Thyroid gland (tissue), 4 donors: ENCODE measurements at regions not wholly inside any gene's neighbourhood (a gene's known extent, or its start where the extent isn't known, plus 50 kb on each side); places are given as distances from the start of the nearest gene placed in this dataset.

ENCODE experiments used
- DNase-seq, 2 donors: peaks; one replicate each; pipeline ENCODE4 v3.0.0-alpha.2; 2019
- H3K27ac ChIP-seq, 3 donors: fragments of 200-600 bp; sonication (generic); 1 replicate in 2 of 3; 2 replicates in 1 of 3; pipeline ENCODE4 v1.5.1; 2016 to 2019; ENCODE audit warnings: mild to moderate bottlenecking in 1 of 3, moderate library complexity in 1 of 3
- H3K27me3 ChIP-seq: fragments of 200-600 bp; sonication (generic); one replicate; pipeline ENCODE4 v1.5.1; 2019
- H3K36me3 ChIP-seq, 2 donors: fragments of 200-600 bp; sonication (generic); one replicate each; pipeline ENCODE4 v1.5.1; 2016 to 2019
- H3K4me1 ChIP-seq, 2 donors: fragments of 200-600 bp; sonication (generic); one replicate each; pipeline ENCODE4 v1.5.1; 2017 to 2019
- H3K4me3 ChIP-seq, 3 donors: fragments of 200-600 bp; sonication (generic); replicated peaks in 1 of 3; 1 replicate in 2 of 3; 2 replicates in 1 of 3; pipeline ENCODE4 v1.5.1; 2016; ENCODE audit warnings: mild to moderate bottlenecking in 1 of 3
- H3K9me3 ChIP-seq: fragments of 200-600 bp; sonication (generic); one replicate; pipeline ENCODE4 v1.5.1; 2017
- CTCF ChIP-seq, 6 experiments: fragments of 200-600 bp in 3 of 6; fragments of 450-650 bp in 3 of 6; sonication (generic) in 3 of 6; IDR thresholded peaks; one replicate each; pipeline ENCODE4 v1.5.1; 2016 to 2019; ENCODE audit warnings: antibody characterized with exemption in 6 of 6, mild to moderate bottlenecking in 2 of 6, inconsistent platforms in 1 of 6, moderate library complexity in 1 of 6
- POLR2A ChIP-seq, 2 donors: fragments of 450-650 bp; IDR thresholded peaks; one replicate each; pipeline ENCODE4 v1.6.1; 2017; ENCODE audit warnings: antibody characterized with exemption in 2 of 2, mild to moderate bottlenecking in 2 of 2, moderate library complexity in 1 of 2
- WGBS, 2 donors: methylation state at CpG; one replicate each; pipeline ENCODE4 v1.1.5; 2017; 5-methylcytosine and 5-hydroxymethylcytosine counted together
- intact Hi-C: fragments of 100-400 bp; cut with DNase I; formaldehyde crosslinking; loops from one replicate; pipeline ENCODE4 v1.15.1; 2023

GRCh38 chr1:101141376-101141775 lies 95.4 kb upstream of the S1PR1 start:
- Histone ChIP-seq H3K27me3 (no peaks in the 10 kb centered on the region), H3K4me3 (no peak overlapping the region), H3K36me3 (no peaks in the 10 kb centered on the region), H3K4me1 (no peaks in the 10 kb centered on the region), H3K9me3 (no peaks in the 10 kb centered on the region), H3K27ac (no peak overlapping the region)
- TF ChIP-seq CTCF (IDR thresholded peaks at IDR 0.05) (no peak), POLR2A (IDR thresholded peaks at IDR 0.05) (no peak)
- WGBS, 2 donors: 95 to 99% methylated on average over 2 of the region's 2 CpGs
- no peak for DNase-seq
- intact Hi-C loops: no loop called here

- no peaks in the 10 kb centered on the region for H3K4me1 ChIP-seq
- WGBS, 2 donors: 85 to 92% methylated on average over 2 of the region's 2 CpGs
- no peak overlapping the region for H3K27ac ChIP-seq
- intact Hi-C loops: no loop called here
- H3K4me3 ChIP-seq: no peak overlapping the region
- TF ChIP-seq POLR2A (IDR thresholded peaks at IDR 0.05) (no peak), CTCF (IDR thresholded peaks at IDR 0.05) (no peak)
- no peaks in the 10 kb centered on the region for H3K9me3 ChIP-seq
- H3K27me3 ChIP-seq: no peaks in the 10 kb centered on the region
- H3K36me3 ChIP-seq: no peaks in the 10 kb centered on the region
- no peak for DNase-seq
Measured at GRCh38 chr1:101139821-101140718, 96.7 kb upstream of the S1PR1 start.

- TF ChIP-seq POLR2A (IDR thresholded peaks at IDR 0.05): no peak
- H3K27ac ChIP-seq: no peak overlapping the region
- intact Hi-C loops: no loop called here
- H3K4me1 ChIP-seq: no peaks in the 10 kb centered on the region
- no peak overlapping the region for H3K4me3 ChIP-seq
- no peaks in the 10 kb centered on the region for H3K9me3 ChIP-seq
- no peaks in the 10 kb centered on the region for H3K27me3 ChIP-seq
- no peaks in the 10 kb centered on the region for H3K36me3 ChIP-seq
- 78 to 85% methylated on average over 1 of the region's 1 CpG for WGBS, 2 donors
- DNase-seq: no peak
Measured at GRCh38 chr1:101139130-101139529, 97.7 kb upstream of the S1PR1 start.

- DNase-seq: no peak
- no peaks in the 10 kb centered on the region for H3K36me3 ChIP-seq
- H3K27ac ChIP-seq: no peak overlapping the region
- no peaks in the 10 kb centered on the region for H3K9me3 ChIP-seq
- H3K4me3 ChIP-seq: no peak overlapping the region
- no peaks in the 10 kb centered on the region for H3K4me1 ChIP-seq
- intact Hi-C loops: no loop called here
- TF ChIP-seq POLR2A (IDR thresholded peaks at IDR 0.05): no peak
- no peak for TF ChIP-seq CTCF (IDR thresholded peaks at IDR 0.05)
- no peaks in the 10 kb centered on the region for H3K27me3 ChIP-seq
- WGBS, 2 donors: 52 to 56% methylated on average over 5 of the region's 5 CpGs
Measured at GRCh38 chr1:101137144-101138126, 99.4 kb upstream of the S1PR1 start.

- DNase-seq: no peak
- H3K36me3 ChIP-seq: no peaks in the 10 kb centered on the region
- WGBS, 2 donors: 42 to 51% methylated on average over 1 of the region's 1 CpG
- H3K9me3 ChIP-seq: no peaks in the 10 kb centered on the region
- H3K27ac ChIP-seq: no peak overlapping the region
- TF ChIP-seq CTCF (IDR thresholded peaks at IDR 0.05): peak in 3 of 6 experiments; percentile 19 to 26 (median 23)
- TF ChIP-seq POLR2A (IDR thresholded peaks at IDR 0.05): no peak
- no peaks in the 10 kb centered on the region for H3K27me3 ChIP-seq
- intact Hi-C loops: no loop called here
- no peak overlapping the region for H3K4me3 ChIP-seq
- H3K4me1 ChIP-seq: no peaks in the 10 kb centered on the region
Measured at GRCh38 chr1:101136739-101137138, 100.1 kb upstream of the S1PR1 start.
